SK-N-SH (cell line): ENCODE measurements at regions not wholly inside any gene's neighbourhood (a gene's known extent, or its start where the extent isn't known, plus 50 kb on each side); places are given as distances from the start of the nearest gene placed in this dataset.

ENCODE experiments used
- CTCF ChIA-PET: fragments of 300-600, 350-600 bp; formaldehyde crosslinking; extraction: SDS; loops from one replicate; lab custom pipeline; 2021; lab: Yijun Ruan, JAX
- POLR2A ChIA-PET: fragments of 350-600 bp; sonication (Branson Sonifier 250); formaldehyde crosslinking; extraction: SDS; loops from one replicate; lab custom pipeline; 2020; ENCODE audit warnings: antibody characterized with exemption, inconsistent platforms; lab: Yijun Ruan, JAX
- DNase-seq: peaks from one replicate; pipeline ENCODE4 v3.0.0; 2012
- H2AFZ ChIP-seq: fragments of 200-600 bp; sonication (generic); 2 replicates; pipeline ENCODE4 v1.8.1; 2016; ENCODE audit warnings: antibody characterized with exemption, mild to moderate bottlenecking, low read depth
- H3F3A ChIP-seq: fragments of 200-600 bp; sonication (generic); replicated peaks from 2 replicates; pipeline ENCODE3; 2016; ENCODE audit warnings: antibody characterized with exemption, mild to moderate bottlenecking; ENCODE audit not compliant: insufficient read depth
- H3K27ac ChIP-seq, 2 experiments: fragments of 200-500 bp in 1 of 2; fragments of 200-600 bp in 1 of 2; sonication (Bioruptor generic) in 1 of 2; sonication (generic), shearing (Covaris generic) in 1 of 2; 2 replicates each; pipeline versions ENCODE4 v1.5.1 to v1.6.1; 2014 to 2016; ENCODE audit warnings: low read depth in 2 of 2, inconsistent platforms in 1 of 2, low read length in 1 of 2, mild to moderate bottlenecking in 1 of 2, mixed read lengths in 1 of 2
- H3K27me3 ChIP-seq: fragments of 200-600 bp; sonication (generic), shearing (Covaris generic); 2 replicates; pipeline ENCODE4 v1.6.1; 2016; ENCODE audit warnings: mixed run types; ENCODE audit not compliant: insufficient read depth
- H3K36me3 ChIP-seq, 2 experiments: fragments of 200-500 bp in 1 of 2; fragments of 200-600 bp in 1 of 2; sonication (Bioruptor generic) in 1 of 2; sonication (generic) in 1 of 2; replicated peaks in 1 of 2; 2 replicates each; pipeline versions ENCODE3 to v1.5.1; 2014 to 2016; ENCODE audit warnings: low read length in 1 of 2, mild to moderate bottlenecking in 1 of 2; ENCODE audit not compliant: insufficient read depth in 2 of 2, control insufficient read depth in 1 of 2
- H3K4me1 ChIP-seq, 2 experiments: fragments of 200-500 bp in 1 of 2; fragments of 200-600 bp in 1 of 2; sonication (Bioruptor generic) in 1 of 2; sonication (generic), shearing (Covaris generic) in 1 of 2; 2 replicates each; pipeline versions ENCODE4 v1.5.1 to v1.6.1; 2014 to 2016; ENCODE audit warnings: low read depth in 1 of 2, low read length in 1 of 2, mixed run types in 1 of 2; ENCODE audit not compliant: insufficient read depth in 2 of 2, control insufficient read depth in 1 of 2
- H3K4me2 ChIP-seq: fragments of 200-600 bp; sonication (generic), shearing (Covaris generic); 2 replicates; pipeline ENCODE4 v1.6.1; 2017; ENCODE audit warnings: mixed run types
- H3K4me3 ChIP-seq, 2 experiments: fragments of 200-500 bp in 1 of 2; fragments of 200-600 bp in 1 of 2; sonication (Bioruptor generic) in 1 of 2; sonication (generic), shearing (Covaris generic) in 1 of 2; 2 replicates each; pipeline versions ENCODE4 v1.5.1 to v1.8.1; 2014 to 2016; ENCODE audit warnings: low read depth in 2 of 2, inconsistent platforms in 1 of 2, low read length in 1 of 2, mild to moderate bottlenecking in 1 of 2, mixed read lengths in 1 of 2, moderate library complexity in 1 of 2
- H3K79me2 ChIP-seq: fragments of 200-600 bp; sonication (generic); 2 replicates; pipeline ENCODE4 v1.8.1; 2017; ENCODE audit warnings: mild to moderate bottlenecking; ENCODE audit not compliant: insufficient read depth
- H3K9ac ChIP-seq: fragments of 200-600 bp; sonication (generic); 2 replicates; pipeline ENCODE4 v1.6.1; 2017; ENCODE audit warnings: mixed run types
- H3K9me2 ChIP-seq: fragments of 200-600 bp; sonication (generic); 2 replicates; pipeline ENCODE4 v1.6.1; 2017; ENCODE audit warnings: mixed run types
- H3K9me3 ChIP-seq: fragments of 200-600 bp; sonication (generic); 2 replicates; pipeline ENCODE4 v1.6.1; 2017; ENCODE audit warnings: mixed run types, mild to moderate bottlenecking, moderate library complexity
- H4K20me1 ChIP-seq: fragments of 200-600 bp; sonication (generic); 2 replicates; pipeline ENCODE4 v1.6.1; 2017; ENCODE audit warnings: mild to moderate bottlenecking, mixed run types; ENCODE audit not compliant: insufficient read depth
- ELF1 ChIP-seq: IDR thresholded peaks from 2 replicates; pipeline ENCODE4 v1.4.0; 2012
- EZH2phosphoT487 ChIP-seq: fragments of 200-600 bp; sonication (generic); IDR thresholded peaks from 2 replicates; pipeline ENCODE4 v1.6.1; 2017; ENCODE audit warnings: low read depth, mixed run types, mild to moderate bottlenecking, antibody characterized with exemption, moderate library complexity, borderline replicate concordance
- FOSL2 ChIP-seq: IDR thresholded peaks from 2 replicates; pipeline ENCODE4 v1.4.0; 2012; ENCODE audit warnings: low read depth, mild to moderate bottlenecking, moderate library complexity, borderline replicate concordance
- FOXJ3 ChIP-seq: sonication (generic); formaldehyde crosslinking; IDR thresholded peaks from 2 replicates; pipeline ENCODE4 v1.5.1; 2020; ENCODE audit warnings: mild to moderate bottlenecking, missing genetic modification reagents
- FOXM1 ChIP-seq: IDR thresholded peaks from 2 replicates; pipeline ENCODE4 v1.4.0; 2012; ENCODE audit warnings: low read depth, mild to moderate bottlenecking
- GABPA ChIP-seq: IDR thresholded peaks from 2 replicates; pipeline ENCODE4 v1.4.0; 2012; ENCODE audit warnings: low read depth, mild to moderate bottlenecking
- GATA2 ChIP-seq: sonication (generic); formaldehyde crosslinking; IDR thresholded peaks from 2 replicates; pipeline ENCODE4 v1.5.0; 2020; ENCODE audit warnings: mild to moderate bottlenecking, missing genetic modification reagents
- IRF3 ChIP-seq: fragments of 150-350 bp; IDR thresholded peaks from 2 replicates; pipeline ENCODE4 v1.6.1; 2016; ENCODE audit warnings: mild to moderate bottlenecking, low read depth, low read length
- MAX ChIP-seq: IDR thresholded peaks from 2 replicates; pipeline ENCODE4 v1.4.0; 2012; ENCODE audit warnings: low read depth
- MEF2A ChIP-seq: IDR thresholded peaks from 2 replicates; pipeline ENCODE4 v1.4.0; 2012; ENCODE audit warnings: low read depth, borderline replicate concordance
- MXI1 ChIP-seq: IDR thresholded peaks from 2 replicates; pipeline ENCODE4 v1.6.1; 2012; ENCODE audit warnings: mild to moderate bottlenecking, low read depth, low read length, improper control_type of control experiment
- NFIC ChIP-seq: IDR thresholded peaks from 2 replicates; pipeline ENCODE4 v1.4.0; 2012; ENCODE audit warnings: borderline replicate concordance
- RFX5 ChIP-seq: IDR thresholded peaks from 2 replicates; pipeline ENCODE4 v1.6.1; 2012; ENCODE audit warnings: mild to moderate bottlenecking, improper control_type of control experiment, low read length
- SIN3A ChIP-seq: IDR thresholded peaks from 2 replicates; pipeline ENCODE4 v1.6.1; 2012; ENCODE audit warnings: low read depth, mild to moderate bottlenecking, low read length, moderate library complexity, borderline replicate concordance
- TCF12 ChIP-seq: IDR thresholded peaks from 2 replicates; pipeline ENCODE4 v1.4.0; 2012
- TEAD4 ChIP-seq: IDR thresholded peaks from 2 replicates; pipeline ENCODE4 v1.4.0; 2012; ENCODE audit warnings: mild to moderate bottlenecking, borderline replicate concordance; ENCODE audit not compliant: insufficient read depth
- YY1 ChIP-seq: IDR thresholded peaks from 2 replicates; pipeline ENCODE4 v1.4.0; 2012; ENCODE audit warnings: low read depth, mild to moderate bottlenecking
- ZBTB33 ChIP-seq: IDR thresholded peaks from 2 replicates; pipeline ENCODE4 v1.4.0; 2012; ENCODE audit warnings: low read depth, borderline replicate concordance
- WGBS: methylation state at CpG from one replicate; pipeline ENCODE4 v1.1.6; 2017; ENCODE audit warnings: low lambda C conversion rate; 5-methylcytosine and 5-hydroxymethylcytosine counted together
- TF ChIP-seq, protein P1 (sequence below): IDR thresholded peaks from 2 replicates; pipeline ENCODE4; 2012
- TF ChIP-seq, protein P2 (sequence below): fragments of 200-600 bp; sonication (generic); IDR thresholded peaks from 2 replicates; pipeline ENCODE4 v1.6.1; 2017; ENCODE audit warnings: antibody characterized with exemption, mild to moderate bottlenecking, moderate library complexity

GRCh38 chr1:4310396-4310923, 343.9 kb upstream of the AJAP1 start:
- POLR2A ChIA-PET, result no interaction called here
- Histone ChIP-seq H3K4me1 (no peaks in the 10 kb centered on the region), H3K4me2 (no peak overlapping the region), H3K4me3 (no peak overlapping the region), H3K36me3 (no peaks in the 10 kb centered on the region), H3K9ac (no peak overlapping the region), H2AFZ (no peak overlapping the region), H3K27ac (no peak overlapping the region), H3K9me3 (no peaks in the 10 kb centered on the region), H3F3A (no peaks in the 10 kb centered on the region), H3K79me2 (no peaks in the 10 kb centered on the region), H3K9me2 (no peaks in the 10 kb centered on the region), H4K20me1 (no peaks in the 10 kb centered on the region), H3K27me3 (no peaks in the 10 kb centered on the region)
- WGBS, result 34% methylated on average over 5 of the region's 9 CpGs
- no peak for DNase-seq
- CTCF ChIA-PET, result no interaction called here
- TF ChIP-seq IRF3, result no peak
- no peak for TF ChIP-seq ELF1
- TF ChIP-seq FOXM1, result no peak
- no peak for TF ChIP-seq FOSL2
- TF ChIP-seq, protein P1, sequence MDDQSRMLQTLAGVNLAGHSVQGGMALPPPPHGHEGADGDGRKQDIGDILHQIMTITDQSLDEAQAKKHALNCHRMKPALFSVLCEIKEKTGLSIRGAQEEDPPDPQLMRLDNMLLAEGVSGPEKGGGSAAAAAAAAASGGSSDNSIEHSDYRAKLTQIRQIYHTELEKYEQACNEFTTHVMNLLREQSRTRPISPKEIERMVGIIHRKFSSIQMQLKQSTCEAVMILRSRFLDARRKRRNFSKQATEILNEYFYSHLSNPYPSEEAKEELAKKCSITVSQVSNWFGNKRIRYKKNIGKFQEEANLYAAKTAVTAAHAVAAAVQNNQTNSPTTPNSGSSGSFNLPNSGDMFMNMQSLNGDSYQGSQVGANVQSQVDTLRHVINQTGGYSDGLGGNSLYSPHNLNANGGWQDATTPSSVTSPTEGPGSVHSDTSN, result no peak
- no peak for TF ChIP-seq SIN3A
- no peak for TF ChIP-seq MXI1
- TF ChIP-seq ZBTB33, result no peak
- TF ChIP-seq RFX5, result no peak
- TF ChIP-seq GABPA, result no peak
- TF ChIP-seq MAX, result no peak
- TF ChIP-seq FOXJ3 (CRISPR knock-in tag), result no peak
- TF ChIP-seq GATA2 (CRISPR knock-in tag), result no peak
- no peak for TF ChIP-seq EZH2phosphoT487
- TF ChIP-seq NFIC, result no peak
- TF ChIP-seq YY1, result no peak
- TF ChIP-seq TCF12, result no peak
- TF ChIP-seq TEAD4, result no peak
- no peak for TF ChIP-seq MEF2A
- TF ChIP-seq, protein P2, sequence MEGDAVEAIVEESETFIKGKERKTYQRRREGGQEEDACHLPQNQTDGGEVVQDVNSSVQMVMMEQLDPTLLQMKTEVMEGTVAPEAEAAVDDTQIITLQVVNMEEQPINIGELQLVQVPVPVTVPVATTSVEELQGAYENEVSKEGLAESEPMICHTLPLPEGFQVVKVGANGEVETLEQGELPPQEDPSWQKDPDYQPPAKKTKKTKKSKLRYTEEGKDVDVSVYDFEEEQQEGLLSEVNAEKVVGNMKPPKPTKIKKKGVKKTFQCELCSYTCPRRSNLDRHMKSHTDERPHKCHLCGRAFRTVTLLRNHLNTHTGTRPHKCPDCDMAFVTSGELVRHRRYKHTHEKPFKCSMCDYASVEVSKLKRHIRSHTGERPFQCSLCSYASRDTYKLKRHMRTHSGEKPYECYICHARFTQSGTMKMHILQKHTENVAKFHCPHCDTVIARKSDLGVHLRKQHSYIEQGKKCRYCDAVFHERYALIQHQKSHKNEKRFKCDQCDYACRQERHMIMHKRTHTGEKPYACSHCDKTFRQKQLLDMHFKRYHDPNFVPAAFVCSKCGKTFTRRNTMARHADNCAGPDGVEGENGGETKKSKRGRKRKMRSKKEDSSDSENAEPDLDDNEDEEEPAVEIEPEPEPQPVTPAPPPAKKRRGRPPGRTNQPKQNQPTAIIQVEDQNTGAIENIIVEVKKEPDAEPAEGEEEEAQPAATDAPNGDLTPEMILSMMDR, result no peak
